Suprapubic skin (tissue), 3 donors: ENCODE measurements at regions not wholly inside any gene's neighbourhood (a gene's known extent, or its start where the extent isn't known, plus 50 kb on each side); places are given as distances from the start of the nearest gene placed in this dataset.

ENCODE experiments used
- POLR2A ChIP-seq, 2 donors: fragments of 450-650 bp; IDR thresholded peaks; one replicate each; pipeline ENCODE4 v1.6.1; 2017; ENCODE audit warnings: antibody characterized with exemption in 2 of 2, mild to moderate bottlenecking in 2 of 2, moderate library complexity in 2 of 2
- TF ChIP-seq, protein P1 (sequence below), 2 donors: fragments of 200-600 bp in 1 of 2; fragments of 450-650 bp in 1 of 2; sonication (generic) in 1 of 2; IDR thresholded peaks; one replicate each; pipeline ENCODE4 v1.5.1; 2016 to 2019; ENCODE audit warnings: antibody characterized with exemption in 2 of 2, mild to moderate bottlenecking in 1 of 2, moderate library complexity in 1 of 2

DNA sequence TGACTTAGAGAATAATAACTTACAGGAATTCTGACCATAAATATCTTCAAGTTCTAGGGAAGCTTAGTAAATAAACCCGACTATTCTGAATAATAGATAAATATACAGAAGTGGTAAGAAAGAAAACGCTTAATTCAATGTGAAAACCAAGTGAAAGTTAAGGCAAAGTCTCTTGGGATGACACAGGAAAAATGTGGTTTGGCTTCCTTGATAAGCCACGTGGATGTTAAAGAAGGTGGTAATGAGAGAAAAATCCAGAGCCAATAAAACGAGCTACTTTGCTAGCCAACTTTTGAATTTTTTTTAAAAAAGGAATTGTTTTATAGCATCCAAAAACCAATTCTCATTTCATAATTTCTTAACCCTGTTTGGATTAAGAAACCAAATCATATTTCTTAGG lies 166.2 kb upstream of the VRK2 start:
- TF ChIP-seq, protein P1, sequence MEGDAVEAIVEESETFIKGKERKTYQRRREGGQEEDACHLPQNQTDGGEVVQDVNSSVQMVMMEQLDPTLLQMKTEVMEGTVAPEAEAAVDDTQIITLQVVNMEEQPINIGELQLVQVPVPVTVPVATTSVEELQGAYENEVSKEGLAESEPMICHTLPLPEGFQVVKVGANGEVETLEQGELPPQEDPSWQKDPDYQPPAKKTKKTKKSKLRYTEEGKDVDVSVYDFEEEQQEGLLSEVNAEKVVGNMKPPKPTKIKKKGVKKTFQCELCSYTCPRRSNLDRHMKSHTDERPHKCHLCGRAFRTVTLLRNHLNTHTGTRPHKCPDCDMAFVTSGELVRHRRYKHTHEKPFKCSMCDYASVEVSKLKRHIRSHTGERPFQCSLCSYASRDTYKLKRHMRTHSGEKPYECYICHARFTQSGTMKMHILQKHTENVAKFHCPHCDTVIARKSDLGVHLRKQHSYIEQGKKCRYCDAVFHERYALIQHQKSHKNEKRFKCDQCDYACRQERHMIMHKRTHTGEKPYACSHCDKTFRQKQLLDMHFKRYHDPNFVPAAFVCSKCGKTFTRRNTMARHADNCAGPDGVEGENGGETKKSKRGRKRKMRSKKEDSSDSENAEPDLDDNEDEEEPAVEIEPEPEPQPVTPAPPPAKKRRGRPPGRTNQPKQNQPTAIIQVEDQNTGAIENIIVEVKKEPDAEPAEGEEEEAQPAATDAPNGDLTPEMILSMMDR (IDR thresholded peaks at IDR 0.05), result no peak
- TF ChIP-seq POLR2A (IDR thresholded peaks at IDR 0.05), result no peak
